MCF 10A (cell line): ENCODE measurements at regions not wholly inside any gene's neighbourhood (a gene's known extent, or its start where the extent isn't known, plus 50 kb on each side); places are given as distances from the start of the nearest gene placed in this dataset.

Experiments
- BruUV-seq: library from RNA; stranded (reverse); fragments of 400-500 nt; replicated peaks from 2 replicates; lab custom pipeline; 2021; lab: Mats Ljungman, UMichigan
- CTCF ChIA-PET: fragments of 300-600 bp; sonication (Branson Sonifier 250); formaldehyde crosslinking; extraction: SDS; loops from one replicate; lab custom pipeline; 2021; ENCODE audit warnings: antibody characterized with exemption, inconsistent platforms; lab: Yijun Ruan, JAX
- POLR2A ChIA-PET: fragments of 300-600, 350-650 bp; sonication (Branson Sonifier 250); formaldehyde crosslinking; extraction: SDS; loops from one replicate; lab custom pipeline; 2020; ENCODE audit warnings: antibody characterized with exemption, inconsistent platforms; lab: Yijun Ruan, JAX
- DNase-seq: peaks from one replicate; pipeline ENCODE4 v3.0.0-alpha.2; 2018; ENCODE audit not compliant: unreplicated experiment
- H3K27ac Mint-ChIP-seq: one replicate; pipeline ENCODE4 v1.8.0; 2022; ENCODE audit warnings: mild to moderate bottlenecking, low read depth, mixed read lengths; ENCODE audit not compliant: unreplicated experiment
- H3K27me3 Mint-ChIP-seq: one replicate; pipeline ENCODE4 v1.8.0; 2022; ENCODE audit warnings: mixed read lengths; ENCODE audit not compliant: insufficient read depth, unreplicated experiment
- H3K36me3 Mint-ChIP-seq: one replicate; pipeline ENCODE4 v1.8.0; 2022; ENCODE audit warnings: mild to moderate bottlenecking, moderate library complexity, mixed read lengths; ENCODE audit not compliant: insufficient read depth, unreplicated experiment
- H3K4me1 Mint-ChIP-seq: one replicate; pipeline ENCODE4 v1.8.0; 2022; ENCODE audit warnings: mixed read lengths; ENCODE audit not compliant: insufficient read depth, unreplicated experiment
- H3K4me3 Mint-ChIP-seq: one replicate; pipeline ENCODE4 v1.8.0; 2022; ENCODE audit warnings: mild to moderate bottlenecking, moderate library complexity, mixed read lengths; ENCODE audit not compliant: unreplicated experiment
- H3K9me3 Mint-ChIP-seq: one replicate; pipeline ENCODE4 v1.8.0; 2022; ENCODE audit warnings: mixed read lengths; ENCODE audit not compliant: unreplicated experiment
- CTCF ChIP-seq: fragments of 200-600 bp; IDR thresholded peaks from one replicate; pipeline ENCODE4 v1.8.0; 2022; ENCODE audit warnings: antibody characterized with exemption, mild to moderate bottlenecking; ENCODE audit not compliant: unreplicated experiment
- intact Hi-C: fragments of 100-400 bp; cut with micrococcal nuclease; formaldehyde crosslinking; loops from 2 replicates; pipeline ENCODE4 v1.14.1; 2022

DNA sequence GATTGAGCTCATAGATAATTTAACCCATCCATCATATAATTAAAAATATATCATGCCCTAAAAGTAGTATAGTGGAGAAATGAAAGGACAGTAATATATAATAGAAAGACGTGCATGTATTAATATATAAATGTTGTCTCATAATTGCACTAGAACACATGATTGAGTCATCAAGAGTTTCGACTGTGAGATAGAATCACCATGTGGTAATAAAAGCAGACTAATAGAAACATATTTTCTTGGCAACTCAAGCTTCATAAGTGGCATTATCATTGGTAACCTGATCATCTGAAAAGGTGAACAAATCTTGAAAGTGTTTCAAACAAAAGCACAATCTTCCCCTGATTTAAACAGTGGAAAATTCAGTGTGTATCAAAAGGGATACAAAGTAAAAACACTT, 188.8 kb downstream of the CYRIA start:
- intact Hi-C loops = no loop called here
- H3K36me3 Mint-ChIP-seq = no peaks in the 10 kb centered on the region
- no peaks in the 10 kb centered on the region for H3K9me3 Mint-ChIP-seq
- ChIA-PET POLR2A (no interaction called here), CTCF (interaction anchor here (1.1 to 2.3 kb wide), 3 partner anchors 10 to 195 kb away, joined by 3 to 6 read pairs (median 5); no protein-coding TSS in a partner anchor)
- no peaks in the 10 kb centered on the region for H3K27me3 Mint-ChIP-seq
- TF ChIP-seq CTCF = no peak
- no peaks in the 10 kb centered on the region for H3K4me1 Mint-ChIP-seq
- H3K4me3 Mint-ChIP-seq = no peak overlapping the region
- no TSS peak for BruUV-seq
- peak; percentile 11 for DNase-seq
- no peak overlapping the region for H3K27ac Mint-ChIP-seq

GRCh38 chr2:16475986-16476567, 189.6 kb downstream of the CYRIA start:
- Mint-ChIP-seq H3K27me3 (no peaks in the 10 kb centered on the region), H3K36me3 (no peaks in the 10 kb centered on the region), H3K27ac (no peak overlapping the region), H3K4me3 (no peak overlapping the region), H3K9me3 (no peaks in the 10 kb centered on the region), H3K4me1 (no peaks in the 10 kb centered on the region)
- TSS peak; percentile 91 for BruUV-seq
- TF ChIP-seq CTCF = no peak
- DNase-seq = no peak
- ChIA-PET POLR2A (interaction anchor here (0.7 to 1.9 kb wide), 3 partner anchors 13 to 137 kb away, joined by 3 to 4 read pairs (median 4); no protein-coding TSS in a partner anchor), CTCF (interaction anchor here (1.6 to 2.3 kb wide), 2 partner anchors 194 to 537 kb away, joined by 3 to 5 read pairs; no protein-coding TSS in a partner anchor)
- intact Hi-C loops = no loop called here

DNA sequence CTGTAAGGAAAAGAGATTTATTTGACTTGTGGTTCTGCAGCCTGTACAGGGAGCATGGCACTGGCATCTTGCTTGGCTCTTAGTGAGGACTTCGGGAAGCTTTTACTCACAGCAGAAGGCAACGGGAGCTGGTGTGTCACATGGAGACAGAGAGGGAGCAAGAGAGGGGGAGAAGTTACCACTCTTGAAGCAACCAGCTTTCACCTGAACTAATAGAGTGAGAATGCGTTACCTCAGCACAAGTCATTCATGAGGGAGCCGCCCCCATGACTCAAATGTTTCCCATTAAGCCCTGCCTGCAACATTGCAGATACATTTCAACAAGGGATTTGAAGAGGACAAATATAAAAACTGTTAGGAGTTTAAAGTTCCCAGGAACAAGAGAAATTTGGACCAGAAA, 190.0 kb downstream of the CYRIA start:
- CTCF ChIA-PET = interaction anchor here (0.6 to 2.3 kb wide), 3 partner anchors 130 to 536 kb away, joined by 3 to 5 read pairs (median 4); no protein-coding TSS in a partner anchor

GRCh38 chr2:16473575-16473974, 192.1 kb downstream of the CYRIA start:
- Mint-ChIP-seq H3K27ac (no peak overlapping the region), H3K9me3 (no peaks in the 10 kb centered on the region), H3K4me1 (no peaks in the 10 kb centered on the region), H3K36me3 (no peaks in the 10 kb centered on the region), H3K27me3 (no peaks in the 10 kb centered on the region), H3K4me3 (no peak overlapping the region)
- ChIA-PET CTCF (interaction anchor here (0.7 kb wide), 1 partner anchor 608 kb away, joined by 4 read pairs; no protein-coding TSS in a partner anchor), POLR2A (no interaction called here)
- TF ChIP-seq CTCF = no peak
- intact Hi-C loops = no loop called here
- BruUV-seq = no TSS peak
- DNase-seq = no peak

More for the DNA sequence above, 190.0 kb downstream of the CYRIA start:
- no peak for TF ChIP-seq CTCF
- Mint-ChIP-seq H3K27me3 (no peaks in the 10 kb centered on the region), H3K4me1 (no peaks in the 10 kb centered on the region), H3K4me3 (no peak overlapping the region), H3K9me3 (no peaks in the 10 kb centered on the region), H3K27ac (no peak overlapping the region), H3K36me3 (no peaks in the 10 kb centered on the region)
- DNase-seq = peak; percentile 55
- POLR2A ChIA-PET = interaction anchor here (0.7 to 1.9 kb wide), 3 partner anchors 13 to 137 kb away, joined by 3 to 4 read pairs (median 4); no protein-coding TSS in a partner anchor
- no TSS peak for BruUV-seq
- intact Hi-C loops = no loop called here
